OCI-LY3 (cell line): ENCODE measurements at regions not wholly inside any gene's neighbourhood (a gene's known extent, or its start where the extent isn't known, plus 50 kb on each side); places are given as distances from the start of the nearest gene placed in this dataset.

Experiments used
- EZH2phosphoT487 ChIP-seq: fragments of 200-600 bp; shearing (Covaris generic); IDR thresholded peaks from 2 replicates; pipeline ENCODE4 v1.6.1; 2018; ENCODE audit warnings: antibody characterized with exemption, mixed run types, low read depth
- TF ChIP-seq, protein P1 (sequence below): fragments of 200-600, 300-600 bp; sonication (generic); IDR thresholded peaks from 2 replicates; pipeline ENCODE4 v1.5.1; 2014; ENCODE audit warnings: antibody characterized with exemption, low read length, low read depth

DNA sequence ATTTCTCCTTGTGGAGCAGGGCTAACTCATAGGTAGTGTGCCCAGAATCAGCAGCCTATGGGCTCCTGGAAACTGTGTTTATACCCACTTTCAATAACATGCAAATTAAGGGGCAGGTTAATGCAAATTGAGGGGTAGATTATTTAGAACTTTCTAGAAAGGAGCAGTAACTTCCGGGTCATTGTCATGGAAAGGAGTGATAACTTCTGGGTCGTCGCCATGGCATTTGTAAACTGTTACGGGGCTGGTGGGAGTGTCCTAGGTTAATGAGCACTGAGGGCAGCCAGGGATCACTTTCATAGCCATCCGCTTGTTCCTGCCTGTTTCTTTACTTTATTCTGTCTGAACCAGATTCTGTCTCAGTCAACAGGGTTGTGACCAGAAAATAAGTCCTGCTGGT lies 143.3 kb upstream of the RFLNA start:
- TF ChIP-seq, protein P1, sequence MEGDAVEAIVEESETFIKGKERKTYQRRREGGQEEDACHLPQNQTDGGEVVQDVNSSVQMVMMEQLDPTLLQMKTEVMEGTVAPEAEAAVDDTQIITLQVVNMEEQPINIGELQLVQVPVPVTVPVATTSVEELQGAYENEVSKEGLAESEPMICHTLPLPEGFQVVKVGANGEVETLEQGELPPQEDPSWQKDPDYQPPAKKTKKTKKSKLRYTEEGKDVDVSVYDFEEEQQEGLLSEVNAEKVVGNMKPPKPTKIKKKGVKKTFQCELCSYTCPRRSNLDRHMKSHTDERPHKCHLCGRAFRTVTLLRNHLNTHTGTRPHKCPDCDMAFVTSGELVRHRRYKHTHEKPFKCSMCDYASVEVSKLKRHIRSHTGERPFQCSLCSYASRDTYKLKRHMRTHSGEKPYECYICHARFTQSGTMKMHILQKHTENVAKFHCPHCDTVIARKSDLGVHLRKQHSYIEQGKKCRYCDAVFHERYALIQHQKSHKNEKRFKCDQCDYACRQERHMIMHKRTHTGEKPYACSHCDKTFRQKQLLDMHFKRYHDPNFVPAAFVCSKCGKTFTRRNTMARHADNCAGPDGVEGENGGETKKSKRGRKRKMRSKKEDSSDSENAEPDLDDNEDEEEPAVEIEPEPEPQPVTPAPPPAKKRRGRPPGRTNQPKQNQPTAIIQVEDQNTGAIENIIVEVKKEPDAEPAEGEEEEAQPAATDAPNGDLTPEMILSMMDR = no peak
- no peak for TF ChIP-seq EZH2phosphoT487
